HepG2 (cell line): ENCODE measurements at regions not wholly inside any gene's neighbourhood (a gene's known extent, or its start where the extent isn't known, plus 50 kb on each side); places are given as distances from the start of the nearest gene placed in this dataset.

ENCODE experiments used
- ATAC-seq: fragments of 200-7000 bp; cut with Tn5 transposase; 3 replicates; pipeline ENCODE4 v1.9.1; 2020; ENCODE audit warnings: mild to moderate bottlenecking, moderate library complexity
- BruUV-seq: library from RNA; stranded (reverse); fragments of 400-500 nt; replicated peaks from 2 replicates; lab custom pipeline; 2021; lab: Mats Ljungman, UMichigan
- CTCF ChIA-PET: fragments of 300-600 bp; formaldehyde crosslinking; extraction: SDS; loops from one replicate; lab custom pipeline; 2021; ENCODE audit warnings: low total read pairs, inconsistent platforms, low intra/inter-chr PET ratio; lab: Yijun Ruan, JAX
- POLR2A ChIA-PET: fragments of 350-600 bp; sonication (Branson Sonifier 250); formaldehyde crosslinking; loops from one replicate; lab custom pipeline; 2020; ENCODE audit warnings: antibody characterized with exemption, inconsistent platforms; lab: Yijun Ruan, JAX
- DNase-seq: peaks from one replicate; pipeline ENCODE4 v3.0.0-alpha.2; 2015; ENCODE audit warnings: low spot score
- FAIRE-seq: peaks from 3 replicates; lab custom pipeline; 2011; peaks lifted over from hg19 to GRCh38; lab: Jason Lieb, UNC
- H2AFZ ChIP-seq: one replicate; pipeline ENCODE4 v1.6.1; 2011; ENCODE audit warnings: low read length, inconsistent platforms
- H3K27ac ChIP-seq: fragments of 300-600 bp; 3 replicates; pipeline ENCODE4 v1.8.0; 2011; ENCODE audit warnings: mixed run types, mild to moderate bottlenecking, mixed read lengths, low read length, inconsistent platforms; ENCODE audit not compliant: insufficient read depth; ENCODE audit errors: extremely low read length
- H3K27me3 ChIP-seq, 2 experiments: fragments of 200-600 bp in 1 of 2; 2 replicates in 1 of 2; 3 replicates in 1 of 2; pipeline versions ENCODE4 v1.6.0 to v1.8.0; 2011; ENCODE audit warnings: low read length in 2 of 2, mild to moderate bottlenecking in 2 of 2, moderate library complexity in 2 of 2, inconsistent platforms in 1 of 2; ENCODE audit not compliant: insufficient read depth in 2 of 2, control insufficient read depth in 1 of 2
- H3K36me3 ChIP-seq, 2 experiments: fragments of 200-600 bp in 1 of 2; replicated peaks in 1 of 2; 2 replicates in 1 of 2; 3 replicates in 1 of 2; pipeline versions ENCODE4 v1.5.1 to v1.8.0; 2011; ENCODE audit warnings: low read length in 2 of 2, inconsistent platforms in 1 of 2; ENCODE audit not compliant: insufficient read depth in 2 of 2, control insufficient read depth in 1 of 2
- H3K4me1 ChIP-seq: 2 replicates; pipeline ENCODE4 v1.5.1; 2012; ENCODE audit warnings: low read length, inconsistent platforms; ENCODE audit not compliant: insufficient read depth
- H3K4me2 ChIP-seq: 2 replicates; pipeline ENCODE4 v1.6.0; 2011; ENCODE audit warnings: low read depth, low read length, inconsistent platforms
- H3K4me3 ChIP-seq, 3 experiments: fragments of 200-600 bp in 1 of 3; sonication (generic), shearing (Covaris generic) in 1 of 3; replicated peaks in 1 of 3; 2 replicates each; pipeline ENCODE4 v1.5.1; 2011 to 2016; ENCODE audit warnings: low read length in 3 of 3, inconsistent platforms in 2 of 3, low read depth in 2 of 3, mild to moderate bottlenecking in 2 of 3, control low read depth in 1 of 3, mixed read lengths in 1 of 3; ENCODE audit not compliant: insufficient read depth in 1 of 3
- H3K79me2 ChIP-seq: one replicate; pipeline ENCODE4 v1.6.1; 2011; ENCODE audit warnings: low read length, inconsistent platforms; ENCODE audit not compliant: insufficient read depth
- H3K9ac ChIP-seq: 2 replicates; pipeline ENCODE4 v1.6.0; 2011; ENCODE audit warnings: mild to moderate bottlenecking, low read depth, low read length, inconsistent platforms; ENCODE audit not compliant: insufficient read depth
- H3K9me3 ChIP-seq: 2 replicates; pipeline ENCODE4 v1.5.1; 2012; ENCODE audit warnings: mild to moderate bottlenecking, low read length
- H4K20me1 ChIP-seq: 2 replicates; pipeline ENCODE4 v1.6.0; 2011; ENCODE audit warnings: inconsistent platforms, mild to moderate bottlenecking, low read length, moderate library complexity; ENCODE audit not compliant: insufficient read depth
- ARNTL ChIP-seq: sonication (generic); formaldehyde crosslinking; IDR thresholded peaks from 2 replicates; pipeline ENCODE4 v1.4.0; 2020; ENCODE audit warnings: mild to moderate bottlenecking, missing genetic modification reagents
- BCL6 ChIP-seq: IDR thresholded peaks from 2 replicates; pipeline ENCODE4 v1.6.1; 2016; ENCODE audit warnings: missing genetic modification reagents, missing compliant biosample characterization
- CHCHD3 ChIP-seq: sonication (generic); formaldehyde crosslinking; IDR thresholded peaks from 2 replicates; pipeline ENCODE4 v1.8.0; 2022; ENCODE audit warnings: mild to moderate bottlenecking, missing genetic modification reagents, moderate library complexity
- ELF3 ChIP-seq: IDR thresholded peaks from 2 replicates; pipeline ENCODE4 v1.6.1; 2016; ENCODE audit warnings: missing genetic modification reagents, missing compliant biosample characterization
- HNRNPH1 ChIP-seq: fragments of 200-400 bp; formaldehyde crosslinking; optimal IDR thresholded peaks from 2 replicates; pipeline ENCODE3; 2017; ENCODE audit warnings: mild to moderate bottlenecking, low read depth, low read length
- HOXA9 ChIP-seq: sonication (generic); formaldehyde crosslinking; IDR thresholded peaks from 2 replicates; pipeline ENCODE4 v1.8.1; 2022; ENCODE audit warnings: missing genetic modification reagents, mild to moderate bottlenecking, moderate library complexity, borderline replicate concordance
- NFATC3 ChIP-seq: sonication (generic); formaldehyde crosslinking; IDR thresholded peaks from 2 replicates; pipeline ENCODE4 v1.5.1; 2020; ENCODE audit warnings: mild to moderate bottlenecking, missing genetic modification reagents
- PAXIP1 ChIP-seq: sonication (generic); formaldehyde crosslinking; conservative IDR thresholded peaks from 2 replicates; pipeline ENCODE4 v1.4.0; 2020; ENCODE audit warnings: mild to moderate bottlenecking, missing genetic modification reagents, moderate library complexity
- PITX1 ChIP-seq: sonication (generic); formaldehyde crosslinking; IDR thresholded peaks from 2 replicates; pipeline ENCODE4 v1.5.1; 2020; ENCODE audit warnings: mild to moderate bottlenecking, missing genetic modification reagents
- ZNF260 ChIP-seq: sonication (generic); formaldehyde crosslinking; IDR thresholded peaks from 2 replicates; pipeline ENCODE4 v1.4.0; 2020; ENCODE audit warnings: missing genetic modification reagents, low read depth, mild to moderate bottlenecking, borderline replicate concordance
- ZNF33B ChIP-seq: sonication (generic); formaldehyde crosslinking; IDR thresholded peaks from 2 replicates; pipeline ENCODE4 v1.5.1; 2020; ENCODE audit warnings: mild to moderate bottlenecking, missing genetic modification reagents
- ZNF512B ChIP-seq: sonication (generic); formaldehyde crosslinking; IDR thresholded peaks from 2 replicates; pipeline ENCODE4 v1.5.1; 2020; ENCODE audit warnings: missing genetic modification reagents, mild to moderate bottlenecking, borderline replicate concordance
- ZNF772 ChIP-seq: sonication (generic); formaldehyde crosslinking; IDR thresholded peaks from 2 replicates; pipeline ENCODE4 v1.5.0; 2020; ENCODE audit warnings: mild to moderate bottlenecking, missing genetic modification reagents
- WGBS: methylation state at CpG from one replicate; pipeline ENCODE4 v1.1.6; 2017; ENCODE audit warnings: low lambda C conversion rate; 5-methylcytosine and 5-hydroxymethylcytosine counted together
- in situ Hi-C: cut with HindIII; loops from 2 replicates; pipeline ENCODE4 v1.10.0; 2017; ENCODE audit warnings: low pct_unique_long_range_greater_than_20kb; ENCODE audit not compliant: extremely low pct_ligation_motif_present
- intact Hi-C: fragments of 100-400 bp; cut with micrococcal nuclease; formaldehyde crosslinking; loops from one replicate; pipeline ENCODE4 v1.10.0; 2022; ENCODE audit not compliant: unreplicated experiment

GRCh38 chr10:105538874-105539273 lies 897.8 kb downstream of the SORCS3 start (continued):
- TF ChIP-seq PAXIP1 (CRISPR knock-in tag) (no peak), ZNF33B (no peak)

- intact Hi-C loops (no loop called here), in situ Hi-C loops (no loop called here)
- no peaks in the 10 kb centered on the region for H3K79me2 ChIP-seq
- H3K4me3 ChIP-seq = no peak overlapping the region
- H4K20me1 ChIP-seq = no peaks in the 10 kb centered on the region
- peaks cover 85% of the 10 kb centered on the region for H3K9me3 ChIP-seq
- WGBS = 4% methylated on average over 3 of the region's 3 CpGs
- H3K9ac ChIP-seq = no peak overlapping the region
- DNase-seq (no peak), ATAC-seq (no peak), FAIRE-seq (no peak)
- no peaks in the 10 kb centered on the region for H3K4me1 ChIP-seq
- no peak overlapping the region for H2AFZ ChIP-seq
- H3K27me3 ChIP-seq = no peaks in the 10 kb centered on the region
- no peak overlapping the region for H3K27ac ChIP-seq
- no peak overlapping the region for H3K4me2 ChIP-seq
- TF ChIP-seq NFATC3 (CRISPR knock-in tag) (no peak), ZNF512B (no peak), ZNF260 (CRISPR knock-in tag) (no peak), HOXA9 (no peak), ARNTL (no peak), BCL6 (CRISPR knock-in tag) (no peak), ZNF772 (CRISPR knock-in tag) (no peak), ELF3 (CRISPR knock-in tag) (no peak), PITX1 (CRISPR knock-in tag) (no peak), HNRNPH1 (no peak), CHCHD3 (CRISPR knock-in tag) (no peak)
- POLR2A ChIA-PET = no interaction called here
- CTCF ChIA-PET = no interaction called here
- BruUV-seq = no TSS peak
- H3K36me3 ChIP-seq = no peaks in the 10 kb centered on the region
Measured at GRCh38 chr10:105535478-105535877, 894.4 kb downstream of the SORCS3 start.
